GM23338 (cell line): ENCODE measurements at regions not wholly inside any gene's neighbourhood (a gene's known extent, or its start where the extent isn't known, plus 50 kb on each side); places are given as distances from the start of the nearest gene placed in this dataset.

Experiments
- CTCF ChIP-seq, 2 experiments: fragments of 200-600 bp in 1 of 2; sonication (generic) in 1 of 2; conservative IDR thresholded peaks; 2 replicates each; pipeline versions ENCODE4 v1.5.1 to v1.6.1; 2016 to 2017; ENCODE audit warnings: antibody characterized with exemption in 2 of 2, low read depth in 2 of 2, mild to moderate bottlenecking in 2 of 2, moderate library complexity in 1 of 2
- EZH2 ChIP-seq: fragments of 200-600 bp; sonication (generic); IDR thresholded peaks from one replicate; pipeline ENCODE4 v1.8.0; 2017; ENCODE audit warnings: antibody characterized with exemption, mild to moderate bottlenecking, low read depth; ENCODE audit not compliant: unreplicated experiment
- EZH2phosphoT487 ChIP-seq: fragments of 200-600 bp; sonication (generic); IDR thresholded peaks from one replicate; pipeline ENCODE4 v1.8.1; 2018; ENCODE audit warnings: antibody characterized with exemption; ENCODE audit not compliant: unreplicated experiment
- POLR2AphosphoS5 ChIP-seq: IDR thresholded peaks from 2 replicates; pipeline ENCODE4 v1.6.1; 2016; ENCODE audit warnings: antibody characterized with exemption, low read depth
- REST ChIP-seq: IDR thresholded peaks from one replicate; pipeline ENCODE4 v1.6.1; 2018; ENCODE audit warnings: antibody characterized with exemption; ENCODE audit not compliant: unreplicated experiment

GRCh38 chr3:186432189-186432588, 70.2 kb upstream of the DGKG start:
- TF ChIP-seq CTCF (conservative IDR thresholded peaks at IDR 0.05; ENCODE audit: low read depth in 2 of 2) (no peak), REST (no peak), POLR2AphosphoS5 (no peak), EZH2phosphoT487 (no peak), EZH2 (no peak)
